ENCODE measurements at regions not wholly inside any gene's neighbourhood (a gene's known extent, or its start where the extent isn't known, plus 50 kb on each side); places are given as distances from the start of the nearest gene placed in this dataset.
"Not testable (repeated sequence)": the region's sequence is repeated elsewhere in the genome, so short reads cannot be mapped to it uniquely, and the experiment has no call there.

GRCh38 chr16:5309946-5310611, 212.5 kb upstream of the EEF2KMT start:
- no peak overlapping the region for H3K4me3 ChIP-seq
- DNase-seq: no peak
- intact Hi-C loops (cut with DNase I; ENCODE audit: low total_unique reads): no loop called here
- no peaks in the 10 kb centered on the region for H3K27me3 ChIP-seq
- no peak for TF ChIP-seq CTCF (IDR thresholded peaks at IDR 0.05)
- TF ChIP-seq POLR2A (IDR thresholded peaks at IDR 0.05): no peak
- H3K4me1 ChIP-seq: no peaks in the 10 kb centered on the region
- no peaks in the 10 kb centered on the region for H3K9me3 ChIP-seq
- H3K36me3 ChIP-seq: no peaks in the 10 kb centered on the region
- H3K27ac ChIP-seq: no peak overlapping the region

- Histone ChIP-seq H3K27ac (no peak overlapping the region), H3K4me1 (no peaks in the 10 kb centered on the region), H3K4me3 (no peak overlapping the region), H3K9me3 (no peaks in the 10 kb centered on the region), H3K27me3 (no peaks in the 10 kb centered on the region), H3K36me3 (no peaks in the 10 kb centered on the region)
- intact Hi-C loops (cut with DNase I; ENCODE audit: low total_unique reads): no loop called here
- no peak for DNase-seq
- TF ChIP-seq CTCF (IDR thresholded peaks at IDR 0.05) (no peak), POLR2A (IDR thresholded peaks at IDR 0.05) (no peak)
These were observed 207.4 kb upstream of the EEF2KMT start for GRCh38 chr16:5305023-5305422.

GRCh38 chr16:5302372-5303114, 204.9 kb upstream of the EEF2KMT start:
- no peak overlapping the region for H3K27ac ChIP-seq
- TF ChIP-seq CTCF (IDR thresholded peaks at IDR 0.05) (no peak), POLR2A (IDR thresholded peaks at IDR 0.05) (no peak)
- intact Hi-C loops (cut with DNase I; ENCODE audit: low total_unique reads): no loop called here
- no peaks in the 10 kb centered on the region for H3K36me3 ChIP-seq
- no peak overlapping the region for H3K4me3 ChIP-seq
- H3K4me1 ChIP-seq: no peaks in the 10 kb centered on the region
- no peaks in the 10 kb centered on the region for H3K9me3 ChIP-seq
- no peak for DNase-seq
- H3K27me3 ChIP-seq: no peaks in the 10 kb centered on the region

GRCh38 chr16:5298202-5298601, 200.6 kb upstream of the EEF2KMT start:
- Histone ChIP-seq H3K27me3 (no peaks in the 10 kb centered on the region), H3K27ac (no peak overlapping the region), H3K36me3 (no peaks in the 10 kb centered on the region), H3K4me1 (no peaks in the 10 kb centered on the region), H3K9me3 (no peaks in the 10 kb centered on the region), H3K4me3 (no peak overlapping the region)
- DNase-seq: no peak
- intact Hi-C loops (cut with DNase I; ENCODE audit: low total_unique reads): no loop called here
- no peak for TF ChIP-seq POLR2A (IDR thresholded peaks at IDR 0.05)
- TF ChIP-seq CTCF (IDR thresholded peaks at IDR 0.05): no peak

- Histone ChIP-seq H3K9me3 (no peaks in the 10 kb centered on the region), H3K36me3 (no peaks in the 10 kb centered on the region), H3K4me1 (no peaks in the 10 kb centered on the region), H3K27ac (no peak overlapping the region), H3K4me3 (no peak overlapping the region), H3K27me3 (no peaks in the 10 kb centered on the region)
- intact Hi-C loops (cut with DNase I; ENCODE audit: low total_unique reads): no loop called here
- DNase-seq: no peak
- TF ChIP-seq CTCF (IDR thresholded peaks at IDR 0.05) (no peak), POLR2A (IDR thresholded peaks at IDR 0.05) (no peak)
These were observed 198.6 kb upstream of the EEF2KMT start for GRCh38 chr16:5296176-5296575.

- intact Hi-C loops (cut with DNase I; ENCODE audit: low total_unique reads); H3K9me3 ChIP-seq; H3K4me1 ChIP-seq; DNase-seq; H3K27ac ChIP-seq; H3K36me3 ChIP-seq; H3K27me3 ChIP-seq; H3K4me3 ChIP-seq: not testable (repeated sequence)
These were observed 197.7 kb upstream of the EEF2KMT start for GRCh38 chr16:5295304-5295703.

- H3K9me3 ChIP-seq; H3K27me3 ChIP-seq; H3K4me1 ChIP-seq; DNase-seq; H3K36me3 ChIP-seq; H3K4me3 ChIP-seq; intact Hi-C loops (cut with DNase I; ENCODE audit: low total_unique reads); H3K27ac ChIP-seq: not testable (repeated sequence)
These were observed 184.6 kb upstream of the EEF2KMT start for GRCh38 chr16:5282152-5282551.

Measured in uterus (tissue), 3 donors.